Uterus (tissue), 3 donors: ENCODE measurements at regions not wholly inside any gene's neighbourhood (a gene's known extent, or its start where the extent isn't known, plus 50 kb on each side); places are given as distances from the start of the nearest gene placed in this dataset.

Source experiments
- DNase-seq, 2 donors: peaks; one replicate each; pipeline ENCODE4 v3.0.0-alpha.2; 2019 to 2020
- H3K27ac ChIP-seq, 2 donors: fragments of 200-600 bp; sonication (generic); 1 replicate in 1 of 2; 2 replicates in 1 of 2; pipeline ENCODE4 v1.5.1; 2016 to 2018
- H3K27me3 ChIP-seq, 2 donors: fragments of 200-600 bp; sonication (generic); one replicate each; pipeline ENCODE4 v1.5.1; 2018 to 2019; ENCODE audit warnings: control low read depth in 1 of 2
- H3K36me3 ChIP-seq, 2 donors: fragments of 200-600 bp; sonication (generic); one replicate each; pipeline ENCODE4 v1.5.1; 2019; ENCODE audit warnings: control low read depth in 1 of 2
- H3K4me1 ChIP-seq, 2 donors: fragments of 200-600 bp; sonication (generic); one replicate each; pipeline ENCODE4 v1.5.1; 2018 to 2019; ENCODE audit warnings: control low read depth in 1 of 2
- H3K4me3 ChIP-seq, 2 donors: fragments of 200-600 bp; sonication (generic); 1 replicate in 1 of 2; 2 replicates in 1 of 2; pipeline ENCODE4 v1.5.1; 2018 to 2019; ENCODE audit warnings: mild to moderate bottlenecking in 1 of 2
- H3K9me3 ChIP-seq, 2 donors: fragments of 200-600 bp; sonication (generic); one replicate each; pipeline ENCODE4 v1.5.1; 2019; ENCODE audit warnings: control low read depth in 1 of 2
- CTCF ChIP-seq, 4 experiments: fragments of 200-600 bp in 2 of 4; fragments of 450-650 bp in 2 of 4; sonication (generic) in 2 of 4; IDR thresholded peaks; one replicate each; pipeline ENCODE4 v1.5.1; 2016 to 2019; ENCODE audit warnings: antibody characterized with exemption in 4 of 4, mild to moderate bottlenecking in 2 of 4, moderate library complexity in 1 of 4
- POLR2A ChIP-seq, 2 donors: fragments of 450-650 bp; IDR thresholded peaks; one replicate each; pipeline ENCODE4 v1.6.1; 2016; ENCODE audit warnings: antibody characterized with exemption in 2 of 2, mild to moderate bottlenecking in 1 of 2, moderate library complexity in 1 of 2
- intact Hi-C: fragments of 100-400 bp; cut with DNase I; formaldehyde crosslinking; loops from one replicate; pipeline ENCODE4 v1.15.1; 2023; ENCODE audit warnings: low total_unique reads
- donor health status: DM: yes; HTN: yes; CAD: no.

- H3K4me1 ChIP-seq: no peaks in the 10 kb centered on the region
- intact Hi-C loops: no loop called here
- H3K36me3 ChIP-seq: no peaks in the 10 kb centered on the region
- H3K27ac ChIP-seq: no peak overlapping the region
- no peaks in the 10 kb centered on the region for H3K27me3 ChIP-seq
- no peak overlapping the region for H3K4me3 ChIP-seq
- no peaks in the 10 kb centered on the region for H3K9me3 ChIP-seq
- DNase-seq: no peak
- TF ChIP-seq POLR2A (IDR thresholded peaks at IDR 0.05): no peak
- no peak for TF ChIP-seq CTCF (IDR thresholded peaks at IDR 0.05)
These were observed 946.3 kb downstream of the DTWD2 start for GRCh38 chr5:118042076-118042475.

GRCh38 chr5:118040496-118040895 is 947.9 kb downstream of the DTWD2 start:
- Histone ChIP-seq H3K27me3 (no peaks in the 10 kb centered on the region), H3K4me1 (no peaks in the 10 kb centered on the region), H3K36me3 (no peaks in the 10 kb centered on the region), H3K27ac (no peak overlapping the region), H3K4me3 (no peak overlapping the region), H3K9me3 (no peaks in the 10 kb centered on the region)
- DNase-seq: no peak
- TF ChIP-seq POLR2A (IDR thresholded peaks at IDR 0.05): no peak
- no peak for TF ChIP-seq CTCF (IDR thresholded peaks at IDR 0.05)
- intact Hi-C loops: no loop called here

- no peak for TF ChIP-seq CTCF (IDR thresholded peaks at IDR 0.05)
- TF ChIP-seq POLR2A (IDR thresholded peaks at IDR 0.05): no peak
- Histone ChIP-seq H3K27ac (no peak overlapping the region), H3K4me3 (no peak overlapping the region), H3K36me3 (no peaks in the 10 kb centered on the region), H3K4me1 (no peaks in the 10 kb centered on the region), H3K9me3 (no peaks in the 10 kb centered on the region), H3K27me3 (no peaks in the 10 kb centered on the region)
- DNase-seq: no peak
- intact Hi-C loops: no loop called here
These were observed 954.5 kb downstream of the DTWD2 start for GRCh38 chr5:118033686-118034338.

- TF ChIP-seq POLR2A (IDR thresholded peaks at IDR 0.05) (no peak), CTCF (IDR thresholded peaks at IDR 0.05) (no peak)
- H3K27ac ChIP-seq: no peak overlapping the region
These were observed 958.5 kb downstream of the DTWD2 start for GRCh38 chr5:118029807-118030206.

GRCh38 chr5:118022062-118022461 is 966.3 kb downstream of the DTWD2 start:
- no peaks in the 10 kb centered on the region for H3K9me3 ChIP-seq
- H3K36me3 ChIP-seq: no peaks in the 10 kb centered on the region
- no peaks in the 10 kb centered on the region for H3K27me3 ChIP-seq
- TF ChIP-seq CTCF (IDR thresholded peaks at IDR 0.05): no peak
- no peak for TF ChIP-seq POLR2A (IDR thresholded peaks at IDR 0.05)
- H3K4me1 ChIP-seq: no peaks in the 10 kb centered on the region
- no peak overlapping the region for H3K4me3 ChIP-seq
- no peak overlapping the region for H3K27ac ChIP-seq
- no peak for DNase-seq
- intact Hi-C loops: no loop called here

More at GRCh38 chr5:118029807-118030206, 958.5 kb downstream of the DTWD2 start:
- no peak for DNase-seq
- Histone ChIP-seq H3K27me3 (no peaks in the 10 kb centered on the region), H3K9me3 (no peaks in the 10 kb centered on the region), H3K36me3 (no peaks in the 10 kb centered on the region), H3K4me1 (no peaks in the 10 kb centered on the region), H3K4me3 (no peak overlapping the region)
- intact Hi-C loops: no loop called here
